ENCODE measurements at regions not wholly inside any gene's neighbourhood (a gene's known extent, or its start where the extent isn't known, plus 50 kb on each side); places are given as distances from the start of the nearest gene placed in this dataset.
"Not testable (repeated sequence)": the region's sequence is repeated elsewhere in the genome, so short reads cannot be mapped to it uniquely, and the experiment has no call there.

DNA sequence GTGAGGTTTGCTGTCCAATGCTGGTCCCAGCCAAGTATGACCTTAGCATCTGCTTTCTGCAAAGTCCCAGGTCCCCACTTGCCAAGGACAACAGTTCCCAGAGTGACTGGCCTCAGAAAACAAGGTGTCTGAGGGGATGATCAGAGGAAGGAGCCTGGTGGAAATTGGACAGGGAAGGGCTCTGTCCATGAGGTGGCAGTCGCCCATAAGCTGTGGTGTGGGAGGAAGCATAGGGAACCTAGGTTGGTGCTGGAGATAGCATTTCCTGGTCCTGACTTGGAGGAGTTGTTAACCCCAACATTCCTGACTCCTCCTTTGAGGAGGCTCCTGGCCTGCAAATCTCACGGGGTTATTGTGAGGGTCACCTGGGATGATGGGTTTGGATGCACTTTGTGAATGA, 77.8 kb downstream of the LIMS4 start:
- H3K36me3 ChIP-seq (ENCODE audit: control insufficient read depth, insufficient read depth, low read length); DNase-seq; H3K27me3 Mint-ChIP-seq (ENCODE audit: insufficient read depth, unreplicated experiment); CTCF ChIA-PET; H3K36me3 Mint-ChIP-seq (ENCODE audit: insufficient read depth, unreplicated experiment); intact Hi-C loops (cut with micrococcal nuclease; ENCODE audit: unreplicated experiment); POLR2A ChIA-PET; H3K4me1 Mint-ChIP-seq (ENCODE audit: low read depth, unreplicated experiment); H3K9me3 Mint-ChIP-seq (ENCODE audit: unreplicated experiment); H3K27me3 ChIP-seq (replicated peaks; ENCODE audit: control insufficient read depth, insufficient read depth, low read length); H3K4me3 Mint-ChIP-seq (ENCODE audit: unreplicated experiment); H3K4me3 ChIP-seq (ENCODE audit: low read depth, low read length); BruUV-seq (replicated peaks); H3K9me3 ChIP-seq; H3K4me1 ChIP-seq; H3K27ac Mint-ChIP-seq (ENCODE audit: unreplicated experiment): not testable (repeated sequence)

DNA sequence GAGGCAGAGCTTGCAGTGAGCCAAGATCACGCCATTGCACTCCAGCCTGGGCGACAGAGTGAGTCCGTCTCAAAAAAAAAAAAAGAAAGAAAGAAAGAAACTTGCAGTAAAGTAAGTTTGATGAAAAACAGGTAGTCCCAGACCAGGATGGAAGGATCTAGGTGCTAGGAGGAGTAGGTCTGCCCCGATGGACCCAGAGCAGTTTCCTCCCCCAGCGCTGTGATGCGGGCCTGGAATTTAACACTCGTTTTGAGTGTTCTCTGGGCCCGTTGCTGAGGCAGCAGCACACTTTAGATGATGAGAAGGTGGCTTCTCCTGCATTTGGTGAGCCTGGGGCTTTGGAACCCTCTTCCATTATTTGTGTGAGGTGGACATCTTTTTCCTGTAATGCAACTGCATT, 80.2 kb downstream of the LIMS4 start:
- intact Hi-C loops (cut with micrococcal nuclease; ENCODE audit: unreplicated experiment); H3K9me3 ChIP-seq; H3K4me3 Mint-ChIP-seq (ENCODE audit: unreplicated experiment); H3K4me3 ChIP-seq (ENCODE audit: low read depth, low read length); H3K36me3 ChIP-seq (ENCODE audit: control insufficient read depth, insufficient read depth, low read length); BruUV-seq (replicated peaks); POLR2A ChIA-PET; H3K27me3 ChIP-seq (replicated peaks; ENCODE audit: control insufficient read depth, insufficient read depth, low read length); CTCF ChIA-PET; H3K9me3 Mint-ChIP-seq (ENCODE audit: unreplicated experiment); H3K27ac Mint-ChIP-seq (ENCODE audit: unreplicated experiment); H3K27me3 Mint-ChIP-seq (ENCODE audit: insufficient read depth, unreplicated experiment); DNase-seq; H3K4me1 Mint-ChIP-seq (ENCODE audit: low read depth, unreplicated experiment); H3K4me1 ChIP-seq; H3K36me3 Mint-ChIP-seq (ENCODE audit: insufficient read depth, unreplicated experiment): not testable (repeated sequence)

DNA sequence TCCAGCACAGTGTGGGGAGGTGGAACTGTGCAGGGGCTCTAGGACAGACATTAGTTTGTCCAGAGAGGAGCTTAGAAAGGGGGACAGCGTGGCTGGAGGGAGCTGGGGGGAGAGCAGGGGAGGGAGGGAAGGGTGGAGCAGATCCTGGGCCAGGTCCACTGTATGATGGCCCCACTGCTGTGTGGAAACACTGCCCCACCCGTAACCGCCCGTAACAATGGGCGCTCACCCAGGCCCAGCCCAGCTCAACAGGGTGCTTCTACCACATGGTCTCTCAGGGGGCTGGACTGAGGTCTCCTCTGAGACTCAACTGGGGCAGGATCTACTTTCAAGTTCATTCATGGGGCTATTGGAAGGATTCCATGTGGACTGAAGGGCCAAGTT, 81.6 kb downstream of the LIMS4 start:
- H3K27ac Mint-ChIP-seq (ENCODE audit: unreplicated experiment); H3K27me3 Mint-ChIP-seq (ENCODE audit: insufficient read depth, unreplicated experiment); CTCF ChIA-PET; BruUV-seq (replicated peaks); H3K4me1 ChIP-seq; intact Hi-C loops (cut with micrococcal nuclease; ENCODE audit: unreplicated experiment); H3K36me3 ChIP-seq (ENCODE audit: control insufficient read depth, insufficient read depth, low read length); H3K27me3 ChIP-seq (replicated peaks; ENCODE audit: control insufficient read depth, insufficient read depth, low read length); H3K9me3 ChIP-seq; H3K9me3 Mint-ChIP-seq (ENCODE audit: unreplicated experiment); H3K4me1 Mint-ChIP-seq (ENCODE audit: low read depth, unreplicated experiment); H3K4me3 Mint-ChIP-seq (ENCODE audit: unreplicated experiment); H3K36me3 Mint-ChIP-seq (ENCODE audit: insufficient read depth, unreplicated experiment); DNase-seq; POLR2A ChIA-PET; H3K4me3 ChIP-seq (ENCODE audit: low read depth, low read length): not testable (repeated sequence)

DNA sequence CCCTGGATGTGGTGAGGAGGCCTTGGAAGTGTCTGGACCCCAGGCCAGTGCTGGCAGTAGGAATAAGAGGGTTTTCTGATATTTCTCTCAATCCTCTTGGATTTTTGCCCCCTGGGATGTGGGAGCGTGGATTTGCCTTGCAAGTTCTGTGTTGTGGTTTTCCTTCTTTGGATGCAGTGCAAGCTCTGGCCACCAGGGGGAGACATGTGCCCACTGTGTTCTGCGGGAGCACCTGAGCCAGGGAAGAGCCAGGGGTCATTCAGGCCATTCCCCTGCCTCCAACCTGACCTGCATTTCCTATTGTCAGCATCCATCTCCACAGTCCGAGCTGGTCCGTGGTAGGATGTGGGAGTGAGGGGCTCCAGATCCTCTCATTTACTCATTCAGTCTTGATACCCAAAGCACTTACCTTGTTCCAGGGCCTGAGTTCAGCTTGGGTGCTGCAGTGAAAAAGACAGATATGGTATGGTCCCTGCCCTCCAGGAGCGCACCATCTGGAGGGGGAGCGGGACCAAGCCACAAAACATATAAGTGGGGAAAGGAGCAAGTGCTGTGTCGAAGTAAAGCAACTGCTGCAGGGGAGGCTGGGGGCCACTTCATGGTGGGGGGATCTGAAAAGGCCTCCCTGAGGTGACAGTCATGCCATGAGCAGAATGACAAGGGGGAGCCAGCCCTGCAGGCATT, 82.1 kb downstream of the LIMS4 start:
- H3K4me3 Mint-ChIP-seq (ENCODE audit: unreplicated experiment); CTCF ChIA-PET; H3K36me3 Mint-ChIP-seq (ENCODE audit: insufficient read depth, unreplicated experiment); H3K4me3 ChIP-seq (ENCODE audit: low read depth, low read length); H3K27ac Mint-ChIP-seq (ENCODE audit: unreplicated experiment); H3K9me3 Mint-ChIP-seq (ENCODE audit: unreplicated experiment); H3K36me3 ChIP-seq (ENCODE audit: control insufficient read depth, insufficient read depth, low read length); H3K4me1 Mint-ChIP-seq (ENCODE audit: low read depth, unreplicated experiment); DNase-seq; POLR2A ChIA-PET; H3K27me3 Mint-ChIP-seq (ENCODE audit: insufficient read depth, unreplicated experiment); BruUV-seq (replicated peaks); intact Hi-C loops (cut with micrococcal nuclease; ENCODE audit: unreplicated experiment); H3K27me3 ChIP-seq (replicated peaks; ENCODE audit: control insufficient read depth, insufficient read depth, low read length); H3K4me1 ChIP-seq; H3K9me3 ChIP-seq: not testable (repeated sequence)

DNA sequence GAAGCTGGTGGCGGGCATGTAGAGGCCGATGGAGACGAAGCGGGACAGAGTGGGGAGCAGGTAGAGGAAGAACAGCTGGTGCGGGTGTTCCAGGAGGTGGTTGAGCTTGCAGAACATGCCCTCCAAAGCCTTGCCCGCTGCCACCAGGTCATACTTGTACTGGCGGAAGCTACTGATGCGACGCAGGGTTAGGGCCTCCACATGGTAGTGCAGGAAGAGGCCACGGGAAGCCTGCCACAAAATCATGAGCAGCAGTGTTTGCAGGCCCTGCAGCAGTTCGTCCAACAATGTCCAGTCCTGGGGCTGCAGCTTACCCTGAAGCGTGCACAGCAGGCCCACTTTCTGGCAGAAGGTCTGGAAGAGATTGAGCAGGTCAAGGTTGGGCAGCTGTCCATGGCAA, 85.6 kb downstream of the LIMS4 start:
- H3K4me3 ChIP-seq (ENCODE audit: low read depth, low read length); H3K27ac Mint-ChIP-seq (ENCODE audit: unreplicated experiment); H3K4me1 Mint-ChIP-seq (ENCODE audit: low read depth, unreplicated experiment); H3K36me3 ChIP-seq (ENCODE audit: control insufficient read depth, insufficient read depth, low read length); BruUV-seq (replicated peaks); H3K9me3 Mint-ChIP-seq (ENCODE audit: unreplicated experiment); H3K36me3 Mint-ChIP-seq (ENCODE audit: insufficient read depth, unreplicated experiment); intact Hi-C loops (cut with micrococcal nuclease; ENCODE audit: unreplicated experiment); DNase-seq; H3K27me3 Mint-ChIP-seq (ENCODE audit: insufficient read depth, unreplicated experiment); POLR2A ChIA-PET; H3K9me3 ChIP-seq; H3K4me1 ChIP-seq; H3K4me3 Mint-ChIP-seq (ENCODE audit: unreplicated experiment); H3K27me3 ChIP-seq (replicated peaks; ENCODE audit: control insufficient read depth, insufficient read depth, low read length); CTCF ChIA-PET: not testable (repeated sequence)

DNA sequence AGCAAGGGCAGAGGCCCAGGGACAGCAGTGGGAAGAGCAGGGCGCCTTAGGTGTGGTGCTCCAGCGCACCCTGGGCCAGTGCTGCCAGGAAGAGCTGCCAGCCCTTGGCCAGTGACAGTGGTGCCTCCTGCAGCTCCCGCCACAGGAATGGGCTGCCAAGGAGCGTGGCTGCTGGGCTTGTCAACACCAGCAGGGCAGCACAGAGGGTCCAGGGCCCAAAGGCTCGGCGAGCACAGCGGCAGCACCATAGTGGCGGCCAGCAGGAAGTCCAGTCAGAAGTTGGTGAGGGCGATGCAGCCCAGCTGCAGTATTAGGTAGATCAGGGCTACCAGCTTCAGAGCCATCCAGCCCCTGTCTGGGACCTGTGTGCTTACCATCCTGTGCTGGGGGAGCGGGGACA, 86.1 kb downstream of the LIMS4 start:
- BruUV-seq (replicated peaks); DNase-seq; H3K36me3 Mint-ChIP-seq (ENCODE audit: insufficient read depth, unreplicated experiment); H3K4me1 ChIP-seq; H3K9me3 Mint-ChIP-seq (ENCODE audit: unreplicated experiment); POLR2A ChIA-PET; H3K9me3 ChIP-seq; CTCF ChIA-PET; H3K27me3 Mint-ChIP-seq (ENCODE audit: insufficient read depth, unreplicated experiment); H3K27ac Mint-ChIP-seq (ENCODE audit: unreplicated experiment); H3K4me3 ChIP-seq (ENCODE audit: low read depth, low read length); intact Hi-C loops (cut with micrococcal nuclease; ENCODE audit: unreplicated experiment); H3K27me3 ChIP-seq (replicated peaks; ENCODE audit: control insufficient read depth, insufficient read depth, low read length); H3K4me1 Mint-ChIP-seq (ENCODE audit: low read depth, unreplicated experiment); H3K36me3 ChIP-seq (ENCODE audit: control insufficient read depth, insufficient read depth, low read length); H3K4me3 Mint-ChIP-seq (ENCODE audit: unreplicated experiment): not testable (repeated sequence)

DNA sequence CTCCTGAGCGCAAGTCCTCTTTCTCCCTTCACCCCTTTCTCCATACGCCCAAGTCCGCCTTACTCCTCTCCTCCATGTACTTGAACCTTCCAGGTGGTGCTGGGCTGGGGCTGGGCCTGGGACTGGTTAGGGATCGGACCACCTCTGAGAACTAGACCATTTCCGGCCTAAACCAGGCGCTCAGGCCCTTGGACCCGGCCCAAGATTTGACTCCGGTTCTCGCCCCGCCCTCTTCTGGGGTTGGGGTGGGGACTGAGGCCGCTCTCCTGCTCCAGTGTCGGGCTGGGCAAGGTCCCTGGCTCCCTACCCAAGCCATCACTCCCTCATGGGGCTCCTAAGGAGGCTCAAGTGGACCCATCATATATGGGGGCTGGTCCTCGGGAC, 87.9 kb downstream of the LIMS4 start:
- POLR2A ChIA-PET; H3K4me3 Mint-ChIP-seq (ENCODE audit: unreplicated experiment); CTCF ChIA-PET: not testable (repeated sequence)

More for the DNA sequence above, 87.9 kb downstream of the LIMS4 start:
- H3K4me3 ChIP-seq (ENCODE audit: low read depth, low read length); H3K36me3 Mint-ChIP-seq (ENCODE audit: insufficient read depth, unreplicated experiment); intact Hi-C loops (cut with micrococcal nuclease; ENCODE audit: unreplicated experiment); H3K27ac Mint-ChIP-seq (ENCODE audit: unreplicated experiment); DNase-seq; H3K27me3 Mint-ChIP-seq (ENCODE audit: insufficient read depth, unreplicated experiment); H3K4me1 ChIP-seq; H3K9me3 Mint-ChIP-seq (ENCODE audit: unreplicated experiment); H3K9me3 ChIP-seq; H3K27me3 ChIP-seq (replicated peaks; ENCODE audit: control insufficient read depth, insufficient read depth, low read length); H3K36me3 ChIP-seq (ENCODE audit: control insufficient read depth, insufficient read depth, low read length); BruUV-seq (replicated peaks); H3K4me1 Mint-ChIP-seq (ENCODE audit: low read depth, unreplicated experiment): not testable (repeated sequence)
